WTC11 (cell line): ENCODE measurements at regions not wholly inside any gene's neighbourhood (a gene's known extent, or its start where the extent isn't known, plus 50 kb on each side); places are given as distances from the start of the nearest gene placed in this dataset.
"Not testable (repeated sequence)": the region's sequence is repeated elsewhere in the genome, so short reads cannot be mapped to it uniquely, and the experiment has no call there.

Experiments
- ATF1 ChIP-seq: sonication (generic); formaldehyde crosslinking; IDR thresholded peaks from 2 replicates; pipeline ENCODE4 v1.8.1; 2023; ENCODE audit warnings: mild to moderate bottlenecking, moderate library complexity, missing genetic modification reagents
- CTCF ChIP-seq: fragments of 200-600 bp; IDR thresholded peaks from 2 replicates; pipeline ENCODE4 v1.8.0; 2022; ENCODE audit warnings: antibody characterized with exemption
- E2F1 ChIP-seq: sonication (generic); formaldehyde crosslinking; IDR thresholded peaks from 2 replicates; pipeline ENCODE4 v1.8.0; 2022; ENCODE audit warnings: mild to moderate bottlenecking, missing genetic modification reagents
- ELF4 ChIP-seq: sonication (generic); formaldehyde crosslinking; IDR thresholded peaks from 2 replicates; pipeline ENCODE4 v1.8.1; 2022; ENCODE audit warnings: low read depth, mild to moderate bottlenecking, moderate library complexity, missing genetic modification reagents
- IRF1 ChIP-seq: sonication (generic); formaldehyde crosslinking; IDR thresholded peaks from 2 replicates; pipeline ENCODE4 v1.8.0; 2023; ENCODE audit warnings: missing genetic modification reagents
- PRRX2 ChIP-seq: fragments of 250-450 bp; sonication (Bioruptor Pico); IDR thresholded peaks from 2 replicates; pipeline ENCODE4 v1.8.0; 2021; ENCODE audit warnings: mild to moderate bottlenecking
- TEAD4 ChIP-seq: sonication (generic); formaldehyde crosslinking; IDR thresholded peaks from 2 replicates; pipeline ENCODE4 v1.8.0; 2022; ENCODE audit warnings: mild to moderate bottlenecking, missing genetic modification reagents
- USF1 ChIP-seq: sonication (generic); formaldehyde crosslinking; IDR thresholded peaks from 2 replicates; pipeline ENCODE4 v1.8.0; 2022; ENCODE audit warnings: mild to moderate bottlenecking, missing genetic modification reagents
- ZNF138 ChIP-seq: sonication (generic); formaldehyde crosslinking; conservative IDR thresholded peaks from 2 replicates; pipeline ENCODE4 v1.8.1; 2022; ENCODE audit warnings: mild to moderate bottlenecking, moderate library complexity, missing genetic modification reagents
- ZNF263 ChIP-seq: sonication (generic); formaldehyde crosslinking; IDR thresholded peaks from 2 replicates; pipeline ENCODE4 v1.8.1; 2022; ENCODE audit warnings: low read depth, mild to moderate bottlenecking, moderate library complexity, missing genetic modification reagents
- ZNF281 ChIP-seq: sonication (generic); formaldehyde crosslinking; IDR thresholded peaks from 2 replicates; pipeline ENCODE4 v1.8.0; 2023; ENCODE audit warnings: mild to moderate bottlenecking, missing genetic modification reagents

- not testable (repeated sequence) for TF ChIP-seq ZNF281 (CRISPR knock-in tag); CTCF; PRRX2; ZNF263 (CRISPR knock-in tag); USF1; TEAD4 (CRISPR knock-in tag); IRF1 (CRISPR knock-in tag); ATF1 (CRISPR knock-in tag); E2F1 (CRISPR knock-in tag); ZNF138 (CRISPR knock-in tag); ELF4 (CRISPR knock-in tag)
Measured at GRCh38 chr1:178043940-178044339, 50.0 kb upstream of the RASAL2 start.
